RWPE2 (cell line): ENCODE measurements at regions not wholly inside any gene's neighbourhood (a gene's known extent, or its start where the extent isn't known, plus 50 kb on each side); places are given as distances from the start of the nearest gene placed in this dataset.
"Not testable (repeated sequence)": the region's sequence is repeated elsewhere in the genome, so short reads cannot be mapped to it uniquely, and the experiment has no call there.

Experiments
- ATAC-seq: fragments of 200-7000 bp; cut with Tn5 transposase; 3 replicates; pipeline ENCODE4 v1.9.1; 2021; ENCODE audit warnings: low read depth
- DNase-seq: peaks from one replicate; pipeline ENCODE4 v3.0.0-alpha.2; 2020; ENCODE audit warnings: low spot score
- H3K27ac ChIP-seq: fragments of 450-650 bp; 2 replicates; pipeline ENCODE4 v1.5.1; 2017; ENCODE audit warnings: mild to moderate bottlenecking; ENCODE audit not compliant: poor library complexity, severe bottlenecking
- H3K27me3 ChIP-seq: fragments of 250-450 bp; sonication (Bioruptor Pico); 2 replicates; pipeline ENCODE4 v1.5.1; 2021; ENCODE audit warnings: mild to moderate bottlenecking, moderate library complexity; ENCODE audit not compliant: insufficient read depth, poor library complexity, severe bottlenecking
- H3K36me3 ChIP-seq: fragments of 250-450 bp; sonication (Bioruptor Pico); 2 replicates; pipeline ENCODE4 v1.5.1; 2020; ENCODE audit warnings: low read depth, mild to moderate bottlenecking, moderate library complexity
- H3K4me1 ChIP-seq: fragments of 250-450 bp; sonication (Bioruptor Pico); 2 replicates; pipeline ENCODE4 v1.5.1; 2021; ENCODE audit warnings: mild to moderate bottlenecking, moderate library complexity; ENCODE audit not compliant: insufficient read depth, poor library complexity, severe bottlenecking
- H3K4me3 ChIP-seq: fragments of 250-450 bp; sonication (Bioruptor Pico); 2 replicates; pipeline ENCODE4 v1.5.1; 2021; ENCODE audit warnings: mild to moderate bottlenecking, moderate library complexity; ENCODE audit not compliant: severe bottlenecking
- H3K9me3 ChIP-seq: fragments of 250-450 bp; sonication (Bioruptor Pico); 2 replicates; pipeline ENCODE4 v1.5.1; 2021; ENCODE audit warnings: mild to moderate bottlenecking, moderate library complexity; ENCODE audit not compliant: severe bottlenecking
- CTCF ChIP-seq: fragments of 450-650 bp; IDR thresholded peaks from one replicate; pipeline ENCODE4 v1.5.1; 2017; ENCODE audit warnings: mild to moderate bottlenecking, moderate library complexity; ENCODE audit not compliant: poor library complexity, severe bottlenecking

- no peak for TF ChIP-seq CTCF
- DNase-seq (no peak), ATAC-seq (no peak)
Measured at GRCh38 chr13:64078025-64078424, 2662.4 kb upstream of the PCDH20 start.

GRCh38 chr13:64077132-64077835 is 2661.6 kb upstream of the PCDH20 start:
- not testable (repeated sequence) for ATAC-seq, H3K4me1 ChIP-seq, H3K27me3 ChIP-seq, H3K9me3 ChIP-seq, DNase-seq, H3K27ac ChIP-seq, H3K4me3 ChIP-seq, H3K36me3 ChIP-seq

More at GRCh38 chr13:64078025-64078424, 2662.4 kb upstream of the PCDH20 start:
- Histone ChIP-seq H3K4me1 (no peaks in the 10 kb centered on the region), H3K27me3 (peaks cover under 1% of the 10 kb centered on the region), H3K9me3 (no peaks in the 10 kb centered on the region), H3K36me3 (no peaks in the 10 kb centered on the region), H3K4me3 (no peak overlapping the region), H3K27ac (no peak overlapping the region)

- Histone ChIP-seq H3K4me3 (no peak overlapping the region), H3K27me3 (peaks cover 2% of the 10 kb centered on the region), H3K9me3 (no peaks in the 10 kb centered on the region), H3K36me3 (no peaks in the 10 kb centered on the region), H3K27ac (no peak overlapping the region), H3K4me1 (no peaks in the 10 kb centered on the region)
- no peak for DNase-seq
- ATAC-seq = no peak
- TF ChIP-seq CTCF = no peak
Measured at GRCh38 chr13:64075543-64076271, 2660.1 kb upstream of the PCDH20 start.

- TF ChIP-seq CTCF = no peak
- peaks cover 2% of the 10 kb centered on the region for H3K27me3 ChIP-seq
- no peak for ATAC-seq
- no peaks in the 10 kb centered on the region for H3K9me3 ChIP-seq
- no peak overlapping the region for H3K27ac ChIP-seq
- no peak overlapping the region for H3K4me3 ChIP-seq
- DNase-seq = no peak
- no peaks in the 10 kb centered on the region for H3K36me3 ChIP-seq
- H3K4me1 ChIP-seq = no peaks in the 10 kb centered on the region
Measured at GRCh38 chr13:64074971-64075474, 2659.4 kb upstream of the PCDH20 start.

- ATAC-seq (no peak), DNase-seq (no peak)
- Histone ChIP-seq H3K27me3 (peaks cover 2% of the 10 kb centered on the region), H3K9me3 (no peaks in the 10 kb centered on the region), H3K4me3 (no peak overlapping the region), H3K4me1 (no peaks in the 10 kb centered on the region), H3K27ac (no peak overlapping the region), H3K36me3 (no peaks in the 10 kb centered on the region)
- TF ChIP-seq CTCF = no peak
Measured at GRCh38 chr13:64073203-64073602, 2657.6 kb upstream of the PCDH20 start.
